IMR-90 (cell line): ENCODE measurements at regions not wholly inside any gene's neighbourhood (a gene's known extent, or its start where the extent isn't known, plus 50 kb on each side); places are given as distances from the start of the nearest gene placed in this dataset.

ENCODE experiments used
- ATAC-seq: fragments of 200-7000 bp; cut with Tn5 transposase; 2 replicates; pipeline ENCODE4 v1.9.1; 2020; ENCODE audit warnings: low read depth, mild to moderate bottlenecking, moderate library complexity
- BruUV-seq: library from RNA; stranded (reverse); fragments of 400-500 nt; replicated peaks from 2 replicates; lab custom pipeline; 2021; lab: Mats Ljungman, UMichigan
- CTCF ChIA-PET: fragments of 300-600 bp; formaldehyde crosslinking; extraction: SDS; loops from one replicate; lab custom pipeline; 2021; ENCODE audit warnings: antibody characterized with exemption; lab: Yijun Ruan, JAX
- POLR2A ChIA-PET: fragments of 300-600 bp; sonication (Branson Sonifier 250); formaldehyde crosslinking; loops from one replicate; lab custom pipeline; 2022; ENCODE audit warnings: antibody characterized with exemption; ENCODE audit not compliant: unreplicated experiment; lab: Charles Lee
- DNase-seq: peaks from one replicate; pipeline ENCODE4 v3.0.0; 2013
- H2AFZ ChIP-seq: replicated peaks from 2 replicates; pipeline ENCODE3; 2013; ENCODE audit warnings: low read length, mild to moderate bottlenecking; ENCODE audit not compliant: poor library complexity
- H2AK5ac ChIP-seq: 2 replicates; pipeline ENCODE4 v1.6.1; 2013; ENCODE audit warnings: low read depth, low read length, inconsistent platforms
- H2AK9ac ChIP-seq: replicated peaks from 2 replicates; pipeline ENCODE3; 2013; ENCODE audit warnings: mild to moderate bottlenecking, low read depth, low read length, moderate library complexity; ENCODE audit not compliant: poor library complexity
- H2BK120ac ChIP-seq: 2 replicates; pipeline ENCODE4 v1.6.1; 2013; ENCODE audit warnings: low read depth, low read length, inconsistent platforms
- H2BK15ac ChIP-seq: 3 replicates; pipeline ENCODE4 v1.6.1; 2013; ENCODE audit warnings: low read depth, low read length, inconsistent platforms
- H2BK20ac ChIP-seq: 2 replicates; pipeline ENCODE4 v1.6.1; 2013; ENCODE audit warnings: low read depth, mild to moderate bottlenecking, inconsistent platforms, low read length, moderate library complexity
- H2BK5ac ChIP-seq: 2 replicates; pipeline ENCODE4 v1.6.1; 2013; ENCODE audit warnings: mild to moderate bottlenecking, low read depth, low read length, inconsistent platforms; ENCODE audit not compliant: poor library complexity, severe bottlenecking
- H3K14ac ChIP-seq: replicated peaks from 2 replicates; pipeline ENCODE4 v1.6.1; 2013; ENCODE audit warnings: low read depth, low read length, inconsistent platforms
- H3K18ac ChIP-seq: 2 replicates; pipeline ENCODE4 v1.6.1; 2013; ENCODE audit warnings: low read depth, low read length, control low read depth
- H3K23ac ChIP-seq: 2 replicates; pipeline ENCODE4 v1.6.1; 2013; ENCODE audit warnings: low read depth, low read length, inconsistent platforms
- H3K27ac ChIP-seq: 2 replicates; pipeline ENCODE4 v1.5.1; 2013; ENCODE audit warnings: mild to moderate bottlenecking, control low read depth, low read length; ENCODE audit not compliant: insufficient read depth
- H3K27me3 ChIP-seq: 2 replicates; pipeline ENCODE4 v1.6.1; 2013; ENCODE audit warnings: low read length; ENCODE audit not compliant: control insufficient read depth, insufficient read depth
- H3K36me3 ChIP-seq: 2 replicates; pipeline ENCODE4 v1.6.1; 2013; ENCODE audit warnings: low read length, mixed read lengths; ENCODE audit not compliant: control insufficient read depth, insufficient read depth
- H3K4ac ChIP-seq: 2 replicates; pipeline ENCODE4 v1.6.1; 2013; ENCODE audit warnings: low read depth, low read length, inconsistent platforms
- H3K4me1 ChIP-seq: 2 replicates; pipeline ENCODE4 v1.6.1; 2013; ENCODE audit warnings: low read length, mixed read lengths; ENCODE audit not compliant: control insufficient read depth, insufficient read depth
- H3K4me2 ChIP-seq: 2 replicates; pipeline ENCODE4 v1.6.1; 2013; ENCODE audit warnings: low read depth, mild to moderate bottlenecking, control low read depth, low read length, moderate library complexity
- H3K4me3 ChIP-seq: 2 replicates; pipeline ENCODE4 v1.5.1; 2013; ENCODE audit warnings: low read depth, mild to moderate bottlenecking, control low read depth, low read length, moderate library complexity; ENCODE audit not compliant: insufficient read depth
- H3K56ac ChIP-seq: 2 replicates; pipeline ENCODE4 v1.6.1; 2013; ENCODE audit warnings: low read length, inconsistent platforms; ENCODE audit not compliant: insufficient read depth; ENCODE audit errors: extremely low read depth
- H3K79me1 ChIP-seq, 2 experiments: 2 replicates each; pipeline ENCODE4 v1.6.1; 2013; ENCODE audit warnings: low read length in 2 of 2, inconsistent platforms in 1 of 2, low read depth in 1 of 2
- H3K9ac ChIP-seq: 2 replicates; pipeline ENCODE4 v1.6.1; 2013; ENCODE audit warnings: low read depth, low read length, control low read depth
- H3K9me1 ChIP-seq: 2 replicates; pipeline ENCODE4 v1.6.1; 2013; ENCODE audit warnings: low read length, inconsistent platforms; ENCODE audit not compliant: insufficient read depth
- H3K9me3 ChIP-seq: 2 replicates; pipeline ENCODE4 v1.6.1; 2013; ENCODE audit warnings: low read length; ENCODE audit not compliant: control insufficient read depth, insufficient read depth
- H4K20me1 ChIP-seq: 2 replicates; pipeline ENCODE4 v1.6.1; 2013; ENCODE audit warnings: low read length, inconsistent platforms; ENCODE audit not compliant: insufficient read depth
- H4K5ac ChIP-seq: 2 replicates; pipeline ENCODE4 v1.6.1; 2013; ENCODE audit warnings: mild to moderate bottlenecking, low read depth, low read length, control low read depth
- H4K8ac ChIP-seq, 2 experiments: 2 replicates each; pipeline ENCODE4 v1.6.1; 2013; ENCODE audit warnings: low read depth in 2 of 2, low read length in 2 of 2, control low read depth in 1 of 2, inconsistent platforms in 1 of 2
- H4K91ac ChIP-seq: 2 replicates; pipeline ENCODE4 v1.6.1; 2013; ENCODE audit warnings: low read depth, low read length, inconsistent platforms; ENCODE audit not compliant: insufficient read depth
- CEBPB ChIP-seq: IDR thresholded peaks from 2 replicates; pipeline ENCODE4 v1.6.1; 2012; ENCODE audit warnings: low read depth, low read length, improper control_type of control experiment
- CHD1 ChIP-seq: IDR thresholded peaks from 2 replicates; pipeline ENCODE4 v1.6.1; 2012; ENCODE audit warnings: low read depth, low read length, improper control_type of control experiment
- CTCF ChIP-seq: conservative IDR thresholded peaks from 2 replicates; pipeline ENCODE4 v1.5.1; 2012; ENCODE audit warnings: mild to moderate bottlenecking, low read depth, low read length, improper control_type of control experiment
- ELK1 ChIP-seq: fragments of 150-350 bp; IDR thresholded peaks from 2 replicates; pipeline ENCODE4 v1.6.1; 2016; ENCODE audit warnings: low read depth, mild to moderate bottlenecking, low read length, moderate library complexity, borderline replicate concordance
- FOS ChIP-seq: fragments of 150-350 bp; IDR thresholded peaks from 2 replicates; pipeline ENCODE4 v1.6.1; 2016; ENCODE audit warnings: low read depth, low read length
- MAFK ChIP-seq: IDR thresholded peaks from 2 replicates; pipeline ENCODE4 v1.6.1; 2012; ENCODE audit warnings: low read depth, low read length, improper control_type of control experiment
- MAZ ChIP-seq: IDR thresholded peaks from 2 replicates; pipeline ENCODE4 v1.6.1; 2012; ENCODE audit warnings: low read depth, mild to moderate bottlenecking, low read length, improper control_type of control experiment, moderate library complexity, borderline replicate concordance
- MXI1 ChIP-seq: IDR thresholded peaks from 2 replicates; pipeline ENCODE4 v1.6.1; 2012; ENCODE audit warnings: low read depth, mild to moderate bottlenecking, low read length, moderate library complexity, borderline replicate concordance
- POLR2A ChIP-seq: IDR thresholded peaks from 2 replicates; pipeline ENCODE4 v1.6.1; 2012; ENCODE audit warnings: mild to moderate bottlenecking, low read depth, low read length
- RAD21 ChIP-seq: IDR thresholded peaks from 2 replicates; pipeline ENCODE4 v1.6.1; 2012; ENCODE audit warnings: low read length, improper control_type of control experiment
- RCOR1 ChIP-seq: IDR thresholded peaks from 2 replicates; pipeline ENCODE4 v1.6.1; 2012; ENCODE audit warnings: mild to moderate bottlenecking, low read length, improper control_type of control experiment; ENCODE audit not compliant: insufficient replicate concordance
- RFX5 ChIP-seq: IDR thresholded peaks from 2 replicates; pipeline ENCODE4 v1.8.0; 2012; ENCODE audit warnings: low read depth, mild to moderate bottlenecking, low read length, moderate library complexity
- SMC3 ChIP-seq: fragments of 150-350 bp; IDR thresholded peaks from 2 replicates; pipeline ENCODE4 v1.6.1; 2016; ENCODE audit warnings: low read depth, mild to moderate bottlenecking, antibody characterized with exemption, low read length, moderate library complexity
- USF2 ChIP-seq: fragments of 150-350 bp; IDR thresholded peaks from 2 replicates; pipeline ENCODE4 v1.6.1; 2017; ENCODE audit warnings: mild to moderate bottlenecking, antibody characterized with exemption, low read length, low read depth
- WGBS, 2 experiments: methylation state at CpG; one replicate each; pipeline versions ENCODE4 v1.1.5 to v1.1.7; 2013; ENCODE audit warnings: missing lambda C conversion rate in 2 of 2; ENCODE audit not compliant: insufficient read length in 1 of 2; ENCODE audit errors: extremely low coverage in 2 of 2; 5-methylcytosine and 5-hydroxymethylcytosine counted together
- dilution Hi-C: fragments of 300-500 bp; cut with HindIII; formaldehyde crosslinking; loops from one replicate; pipeline ENCODE4 v1.14.3; 2018; ENCODE audit warnings: low sequenced_read_pairs; ENCODE audit not compliant: unreplicated experiment
- in situ Hi-C: fragments of 300-500 bp; cut with MboI; formaldehyde crosslinking; loops from 3 replicates; pipeline ENCODE4 v1.14.3; 2019; ENCODE audit warnings: low sequenced_read_pairs, inconsistent platforms, mixed read lengths
- intact Hi-C: fragments of 100-400 bp; cut with micrococcal nuclease; formaldehyde crosslinking; loops from 2 replicates; pipeline ENCODE4 v1.10.0; 2022

- H3K9ac ChIP-seq, result no peak overlapping the region
- H2AFZ ChIP-seq, result no peak overlapping the region
- no peak overlapping the region for H3K4me3 ChIP-seq
- H2AK5ac ChIP-seq, result no peak overlapping the region
- no peaks in the 10 kb centered on the region for H3K9me1 ChIP-seq
- no peak overlapping the region for H4K5ac ChIP-seq
- H4K8ac ChIP-seq, result no peak overlapping the region; a peak in 1 of 4 replicates
- H3K27ac ChIP-seq, result no peak overlapping the region
- no peak for TF ChIP-seq ELK1
- no peak for TF ChIP-seq CTCF
- no peak for TF ChIP-seq FOS
- no peak for TF ChIP-seq SMC3
- no peak for TF ChIP-seq RCOR1
- TF ChIP-seq RAD21, result no peak
- TF ChIP-seq RFX5, result no peak
- no peak for TF ChIP-seq CEBPB
- no peak for TF ChIP-seq MXI1
- no peak for TF ChIP-seq CHD1
- no peak for TF ChIP-seq POLR2A
- no peak for TF ChIP-seq MAZ
- no peak for TF ChIP-seq MAFK
- TF ChIP-seq USF2, result no peak
- H3K56ac ChIP-seq, result no peak overlapping the region
- H3K27me3 ChIP-seq, result no peaks in the 10 kb centered on the region
- no TSS peak for BruUV-seq
- no peak overlapping the region for H2BK20ac ChIP-seq
- H3K14ac ChIP-seq, result no peak overlapping the region
- no peak for ATAC-seq
- ChIA-PET CTCF (no interaction called here), POLR2A (no interaction called here)
- H3K18ac ChIP-seq, result no peak overlapping the region
- H2BK120ac ChIP-seq, result no peak overlapping the region
- H4K20me1 ChIP-seq, result no peaks in the 10 kb centered on the region
- no peak overlapping the region for H2AK9ac ChIP-seq
- intact Hi-C loops, result no loop called here
- no peaks in the 10 kb centered on the region for H3K79me1 ChIP-seq
- no peak overlapping the region for H3K23ac ChIP-seq
- no peak overlapping the region for H4K91ac ChIP-seq
- H3K4ac ChIP-seq, result no peak overlapping the region
- no peak overlapping the region for H2BK15ac ChIP-seq
- dilution Hi-C loops, result no loop called here
- H3K36me3 ChIP-seq, result no peaks in the 10 kb centered on the region
- no peak for DNase-seq
- H3K4me1 ChIP-seq, result no peaks in the 10 kb centered on the region; the same call in 1 of the 2 replicates
- no peak overlapping the region for H2BK5ac ChIP-seq
- in situ Hi-C loops, result no loop called here
- WGBS, 2 experiments, result no CpG with 5 or more reads among the region's 2 CpGs
- peaks cover 1% of the 10 kb centered on the region; the same call in 1 of the 2 replicates for H3K9me3 ChIP-seq
- no peak overlapping the region for H3K4me2 ChIP-seq
These were observed 126.9 kb upstream of the VEGFC start for GRCh38 chr4:176919631-176920030.
